HL-60/S4 treated with retinoic acid at 250 ng/mL for 4 days and 3 days (cell line): ENCODE measurements at regions not wholly inside any gene's neighbourhood (a gene's known extent, or its start where the extent isn't known, plus 50 kb on each side); places are given as distances from the start of the nearest gene placed in this dataset.

Experiments
- in situ Hi-C: fragments of 300-500 bp; cut with MboI; formaldehyde crosslinking; loops from 2 replicates; pipeline ENCODE4 v1.7.0; 2022; ENCODE audit warnings: low sequenced_read_pairs

DNA sequence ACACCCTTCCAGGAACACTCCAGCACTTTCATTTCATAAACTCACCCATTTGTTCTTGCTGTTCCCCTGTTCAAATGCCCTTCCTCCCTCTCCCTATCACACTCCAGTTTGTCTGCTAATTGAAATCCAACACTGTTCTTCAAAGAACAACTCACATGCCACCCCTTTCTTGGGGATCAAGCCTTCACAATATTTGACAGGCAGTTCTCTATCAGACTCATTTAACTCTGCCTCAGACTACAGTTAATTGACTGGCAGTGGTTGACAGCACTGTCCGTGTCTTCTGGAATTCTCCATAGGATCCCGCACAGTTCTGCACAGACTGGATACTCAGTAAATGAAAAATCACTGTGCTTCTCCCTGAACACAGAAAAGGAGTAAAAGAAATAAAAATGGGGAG is 87.8 kb downstream of the PMP22 start:
- in situ Hi-C loops = no loop called here

DNA sequence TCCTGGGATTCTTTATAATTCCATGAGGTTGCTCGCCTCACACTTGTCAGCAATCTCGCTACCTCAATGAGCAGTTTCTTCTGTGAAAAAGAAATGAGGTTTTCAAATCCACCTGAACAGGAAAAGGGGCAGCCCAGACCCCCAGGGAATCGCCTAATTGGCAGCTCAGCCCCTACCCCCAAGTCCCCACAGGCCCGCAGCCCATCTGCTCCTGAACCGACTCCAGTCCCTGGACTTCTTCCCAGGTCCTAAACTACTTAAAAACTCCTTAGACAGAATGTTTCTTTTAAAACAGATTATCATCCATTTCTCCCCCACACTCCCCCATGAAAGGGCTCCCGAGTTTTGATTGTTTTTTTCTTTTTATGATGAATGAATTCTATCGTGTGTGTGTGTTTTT is 89.8 kb downstream of the PMP22 start:
- in situ Hi-C loops = no loop called here

DNA sequence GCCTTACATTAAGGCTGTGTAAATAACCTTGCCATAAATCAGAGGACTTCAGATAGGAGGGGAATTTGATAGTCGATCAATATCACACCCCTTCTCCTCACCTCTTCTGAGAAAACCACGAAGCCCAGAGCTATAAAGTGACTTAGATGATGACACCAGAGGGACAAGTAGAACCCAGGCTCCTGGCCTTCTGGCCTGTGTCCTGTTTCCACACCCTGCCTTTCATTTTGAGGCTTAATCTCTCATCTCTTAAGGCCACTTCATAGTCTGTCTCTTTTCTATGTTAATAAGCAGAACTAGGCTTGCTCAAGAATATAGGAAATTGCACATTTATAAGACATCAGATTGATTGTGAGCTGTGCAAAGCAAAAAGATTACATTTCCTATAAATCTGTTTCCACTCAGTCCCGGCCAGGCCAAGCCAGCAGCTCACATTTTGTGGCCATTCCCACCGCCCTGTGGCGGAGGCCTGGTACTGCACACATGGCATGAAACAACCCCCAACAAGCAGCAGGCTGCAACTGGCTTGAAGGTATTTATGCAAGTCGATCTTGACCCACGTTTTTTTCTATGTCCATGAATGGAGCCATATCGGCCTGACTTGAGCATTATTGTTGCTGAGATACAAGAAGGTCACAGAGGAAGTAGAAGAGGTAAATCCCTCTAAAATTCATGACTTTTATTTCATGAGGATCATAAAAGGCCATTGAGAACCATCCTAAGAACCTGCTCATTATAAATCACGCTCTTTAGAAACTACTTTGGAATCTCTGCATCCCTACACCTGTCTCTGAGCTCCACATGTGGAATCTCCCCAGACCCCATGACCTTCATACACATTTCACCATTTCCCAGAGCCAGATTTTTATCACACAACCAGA is 93.7 kb downstream of the PMP22 start:
- in situ Hi-C loops = no loop called here

DNA sequence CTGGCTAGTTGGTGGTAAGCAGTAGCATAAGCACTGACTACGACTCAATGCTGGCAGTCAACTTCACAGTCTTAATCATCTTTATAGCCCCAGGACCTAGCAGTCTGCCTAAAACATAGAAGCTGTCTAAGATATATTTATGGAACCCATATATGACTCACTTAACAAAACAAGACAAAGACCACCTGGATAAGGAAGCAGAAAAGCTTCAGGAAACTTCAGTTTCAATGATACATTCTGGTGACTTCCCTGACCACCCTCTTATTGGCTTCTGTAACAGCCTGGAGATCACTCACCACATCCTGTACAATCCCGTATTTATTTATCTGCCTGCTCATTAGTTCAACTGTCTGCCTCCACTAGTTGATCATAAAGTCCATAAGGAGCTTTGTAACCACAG is 95.5 kb downstream of the PMP22 start:
- in situ Hi-C loops = no loop called here

DNA sequence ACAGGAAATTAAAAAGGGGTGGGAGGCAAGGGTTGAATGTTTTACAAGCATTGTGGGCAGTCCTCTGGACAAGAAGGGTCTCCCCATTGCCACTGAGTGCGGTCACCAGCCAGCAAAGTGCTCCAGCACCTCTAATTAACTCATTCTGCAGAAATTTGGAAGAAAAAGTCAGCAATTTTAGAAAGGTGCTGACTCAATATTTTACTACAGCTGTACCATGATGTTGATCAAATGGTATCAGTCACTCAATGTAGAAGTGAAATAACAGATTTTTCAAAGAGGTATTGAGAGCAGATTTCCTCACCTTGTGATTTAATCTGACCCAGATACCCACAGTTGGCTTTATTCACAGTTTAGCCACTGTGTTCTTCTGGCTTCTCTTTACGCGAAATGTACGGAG is 96.7 kb downstream of the PMP22 start:
- in situ Hi-C loops = no loop called here

DNA sequence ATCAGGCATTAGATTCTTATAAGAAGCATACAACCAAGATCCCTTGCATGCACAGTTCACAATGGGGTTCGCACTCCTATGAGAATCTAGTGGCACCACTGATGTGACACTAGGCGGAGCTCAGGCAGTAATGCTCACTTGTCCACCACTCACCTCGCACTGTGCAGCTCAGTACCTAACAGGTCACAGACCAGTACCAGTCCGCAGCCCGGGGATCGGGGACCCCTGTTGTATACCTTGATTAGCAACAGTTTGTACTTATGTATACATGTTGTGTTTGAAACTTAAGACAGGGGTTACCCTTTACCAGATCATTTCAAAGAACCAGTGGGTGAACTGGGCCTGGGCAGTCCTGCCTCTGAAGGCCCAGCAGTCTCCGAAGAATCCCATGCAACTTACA is 103.7 kb downstream of the PMP22 start:
- in situ Hi-C loops = no loop called here

DNA sequence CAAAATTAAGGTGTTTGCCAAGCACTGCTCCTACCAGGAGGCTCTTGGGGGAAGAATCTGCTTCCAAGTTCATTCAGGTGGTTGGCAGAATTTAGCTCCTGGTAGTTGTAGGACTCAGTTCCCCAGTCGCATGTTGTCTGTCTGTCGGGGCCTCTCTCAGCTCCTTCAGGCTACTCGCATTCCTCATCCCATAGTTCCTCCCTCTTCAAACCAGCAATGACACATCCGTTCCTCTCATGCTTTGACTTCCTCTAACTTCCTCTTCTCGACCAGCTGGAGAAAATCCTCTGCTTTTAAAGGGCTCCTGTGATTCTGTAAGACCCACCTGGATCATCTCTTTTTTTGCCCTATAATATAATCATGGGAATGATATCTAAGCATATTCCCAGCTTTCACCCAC is 108.1 kb downstream of the PMP22 start:
- in situ Hi-C loops = no loop called here

DNA sequence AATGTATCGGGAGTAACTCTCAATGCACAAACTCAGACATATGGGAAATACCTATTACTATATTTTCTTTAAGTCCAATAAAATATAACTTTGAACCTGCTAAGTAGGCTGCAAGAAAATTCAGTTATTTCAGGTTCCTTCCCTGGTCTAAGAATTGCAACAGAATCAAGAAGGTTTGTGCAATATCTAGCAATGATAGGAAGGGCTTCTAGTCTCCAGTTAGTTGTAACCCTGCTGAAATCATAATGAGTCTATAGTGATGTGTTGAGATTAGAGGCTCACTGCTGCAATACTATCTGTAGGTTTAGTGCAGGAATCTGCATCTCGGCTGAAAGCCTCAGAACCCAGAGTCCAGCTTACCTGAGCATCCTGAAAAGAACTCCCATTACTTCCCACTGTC is 110.5 kb downstream of the PMP22 start:
- in situ Hi-C loops = no loop called here

DNA sequence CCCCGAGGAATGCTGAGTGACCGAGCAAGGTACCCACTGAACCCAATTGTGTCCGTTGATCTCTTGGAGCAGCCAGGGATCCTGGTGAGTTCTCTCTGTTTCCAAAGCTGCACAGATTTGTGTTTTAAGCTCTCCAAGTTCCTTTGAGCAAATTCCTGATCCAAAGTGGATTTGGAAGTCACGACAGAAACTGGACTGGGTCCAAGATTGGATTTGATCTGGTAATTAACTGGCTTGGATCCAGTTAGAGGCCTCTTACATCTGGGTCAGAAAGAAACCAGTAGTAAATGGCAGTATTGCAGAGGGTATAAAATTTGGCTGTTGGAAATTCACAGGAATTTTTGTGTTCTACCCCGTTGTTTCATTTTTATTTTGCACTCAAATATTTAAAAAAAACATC is 119.5 kb downstream of the PMP22 start:
- in situ Hi-C loops = no loop called here

DNA sequence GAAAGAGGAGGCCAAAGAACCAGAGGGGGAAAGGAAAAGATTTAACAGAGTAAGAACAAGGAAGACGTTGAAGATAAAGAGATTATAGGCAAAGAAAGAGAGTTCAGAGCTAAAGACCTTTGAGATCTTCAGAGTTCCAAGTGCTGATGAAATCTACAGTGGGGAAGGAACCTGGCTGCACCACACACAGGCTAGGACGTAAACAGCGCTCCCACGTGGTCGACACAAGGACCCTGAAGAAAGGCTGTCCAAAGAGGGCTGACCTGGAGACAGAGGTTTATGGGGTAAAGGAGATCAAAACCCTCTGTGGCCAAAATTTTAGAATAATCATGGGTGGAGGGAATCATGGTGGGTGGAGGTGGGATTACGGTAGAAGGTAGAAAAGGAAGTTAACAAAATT is 121.6 kb downstream of the PMP22 start:
- in situ Hi-C loops = no loop called here

DNA sequence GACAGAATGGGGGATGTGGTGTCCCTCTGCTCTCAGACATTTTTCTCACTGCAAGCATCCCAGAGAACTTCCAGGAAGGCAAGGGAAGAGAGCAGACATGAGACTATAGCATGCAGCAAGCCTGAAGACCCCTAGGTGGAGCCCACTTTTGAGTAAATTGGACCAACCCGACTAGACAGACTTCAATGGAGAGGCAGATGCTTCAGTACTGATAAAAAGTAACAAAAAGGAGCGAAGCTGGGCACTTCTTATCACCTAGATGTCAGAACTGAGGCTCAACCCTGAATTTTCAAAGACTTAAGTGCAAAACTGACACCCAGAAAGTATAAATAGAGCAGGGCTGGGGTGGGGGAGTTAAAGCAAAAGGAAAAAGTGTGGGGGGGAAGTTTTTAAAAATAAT is 130.8 kb downstream of the PMP22 start:
- in situ Hi-C loops = no loop called here

DNA sequence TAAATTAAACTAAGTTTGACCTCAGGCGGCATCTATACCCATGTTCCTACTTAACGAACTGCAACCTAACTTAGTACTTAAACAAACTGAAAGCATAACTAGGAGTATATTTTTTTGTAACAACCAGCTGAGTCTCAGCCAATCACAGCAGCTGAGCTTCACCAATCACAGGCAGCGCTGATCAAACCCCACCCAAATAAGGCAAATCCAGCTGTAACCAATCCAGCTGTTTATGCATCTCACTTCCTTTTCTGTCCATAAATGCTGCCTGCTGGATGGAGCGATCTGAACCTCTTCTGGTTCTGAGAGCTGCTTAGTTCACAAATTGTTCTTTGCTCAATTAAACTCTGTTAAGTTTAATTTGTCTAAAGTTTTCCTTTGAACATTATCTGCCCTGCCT is 131.3 kb downstream of the PMP22 start:
- in situ Hi-C loops = no loop called here

DNA sequence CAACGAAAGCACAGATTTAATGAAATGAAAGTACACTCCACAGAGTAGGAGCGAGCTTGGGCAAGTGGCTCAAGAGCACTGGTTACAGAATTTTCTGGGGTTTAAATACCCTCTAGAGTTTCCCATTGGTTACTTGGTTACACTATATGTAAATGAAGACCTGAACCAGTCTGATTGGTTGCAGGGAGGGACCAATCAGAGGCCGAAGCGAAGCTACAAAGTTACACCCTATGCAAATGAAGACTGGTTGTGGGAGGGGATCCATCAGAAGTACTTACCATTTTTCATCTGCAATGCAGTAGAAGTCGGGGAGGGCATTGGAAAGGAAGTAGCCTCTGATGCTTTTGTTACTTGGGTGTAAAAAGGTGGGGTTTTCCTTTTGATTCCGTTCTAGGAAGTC is 132.0 kb downstream of the PMP22 start:
- in situ Hi-C loops = no loop called here

DNA sequence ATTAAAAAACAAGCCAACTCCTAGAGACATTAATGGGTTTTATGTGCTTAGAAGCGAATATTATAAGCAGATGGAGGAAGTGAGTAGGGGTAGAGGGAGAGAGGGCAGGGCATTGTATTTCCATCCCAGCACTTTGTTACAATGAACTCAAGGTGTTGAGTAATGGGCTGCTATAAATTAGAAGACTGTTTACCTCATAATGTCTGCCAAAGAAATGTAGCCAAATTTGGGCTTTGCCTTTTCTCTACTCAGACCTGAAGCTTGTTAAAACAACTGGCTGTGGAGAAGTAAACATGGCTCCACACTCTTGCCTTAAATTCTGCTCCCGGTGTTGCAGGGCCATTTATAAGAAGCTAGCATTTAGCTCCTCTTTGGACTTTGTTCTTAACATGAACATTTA is 134.7 kb downstream of the PMP22 start:
- in situ Hi-C loops = no loop called here

DNA sequence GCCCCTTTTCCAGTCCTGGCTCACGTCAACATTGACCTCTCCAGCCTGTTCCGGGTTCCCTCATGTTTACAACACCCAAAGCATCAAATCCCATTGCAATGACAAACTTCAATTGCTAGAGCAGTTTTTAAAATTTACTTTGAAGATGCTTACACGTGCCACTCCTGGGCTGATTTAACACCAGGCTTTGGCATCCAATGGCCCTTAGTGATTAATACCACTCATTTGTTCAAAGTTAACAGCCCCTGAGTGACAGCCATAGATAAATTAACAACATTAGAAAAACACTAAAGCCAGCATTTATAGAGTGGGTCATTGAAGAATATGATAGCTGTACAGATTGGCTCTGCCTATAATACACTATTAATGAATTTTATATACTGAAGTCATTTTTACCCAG is 135.1 kb downstream of the PMP22 start:
- in situ Hi-C loops = no loop called here

DNA sequence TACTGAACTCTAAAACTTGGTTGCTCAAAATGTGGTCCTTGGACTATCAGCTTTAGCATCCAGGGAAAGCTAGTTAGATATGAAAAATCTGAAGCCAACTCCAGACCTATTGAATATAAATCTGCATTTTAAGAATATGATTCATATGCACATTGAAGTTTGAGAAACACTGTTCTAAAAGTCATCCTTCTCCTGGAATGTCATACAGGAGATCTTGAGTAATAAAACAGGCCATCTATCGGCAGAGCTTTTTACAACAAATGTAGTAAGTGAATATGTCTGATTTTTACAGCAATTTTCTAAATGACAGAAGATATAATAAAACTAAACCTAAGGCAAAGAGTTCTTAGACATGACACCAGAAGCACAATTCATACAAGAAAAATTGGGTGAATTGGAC is 140.4 kb downstream of the PMP22 start:
- in situ Hi-C loops = no loop called here

DNA sequence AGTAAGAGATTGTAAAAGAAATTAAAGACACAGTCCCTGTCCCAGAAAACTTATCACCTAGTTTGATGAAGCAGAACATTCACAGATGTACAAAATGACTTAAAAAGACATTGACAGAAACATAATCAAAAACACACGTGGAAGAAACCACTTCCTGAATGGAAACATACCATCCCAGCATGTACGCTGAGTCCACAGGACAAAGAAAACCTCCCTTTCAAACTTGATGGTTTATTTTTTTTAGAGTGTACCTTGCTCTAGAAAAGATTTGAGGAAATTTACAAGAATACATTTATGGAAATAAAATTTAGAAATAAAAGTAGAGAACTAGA is 140.9 kb downstream of the PMP22 start:
- in situ Hi-C loops = no loop called here

DNA sequence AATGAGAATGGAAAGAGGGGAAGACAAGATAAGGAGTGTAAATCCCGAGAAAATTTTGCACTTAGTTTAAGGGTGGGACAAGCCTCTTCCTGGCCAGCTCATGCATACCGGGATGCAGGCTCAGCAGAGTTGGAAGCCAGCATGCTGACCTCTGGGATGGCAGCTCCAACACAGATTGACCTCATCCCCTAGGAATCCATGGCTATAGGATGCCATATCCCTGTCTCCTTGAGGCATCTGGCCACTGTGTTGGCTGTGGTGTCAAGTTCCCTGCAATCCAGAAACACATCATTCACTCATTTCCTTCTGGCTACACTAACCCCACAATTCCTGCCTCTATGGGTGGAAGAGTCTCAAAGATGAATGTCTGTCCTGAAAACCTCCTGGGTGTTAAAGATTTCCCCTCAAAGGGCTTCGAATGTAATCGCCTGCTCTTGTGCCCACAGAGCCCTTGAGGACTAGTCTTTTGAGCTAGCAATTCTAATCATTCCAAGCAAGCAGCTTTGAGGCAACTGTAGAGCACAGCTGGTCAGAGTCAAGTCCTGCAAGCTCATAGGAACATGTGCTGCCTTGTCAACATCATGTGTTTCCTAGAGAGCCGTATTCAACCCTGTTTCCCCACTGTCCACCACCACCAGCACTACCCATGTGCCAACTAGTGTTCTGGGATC is 141.4 kb downstream of the PMP22 start:
- in situ Hi-C loops = no loop called here

DNA sequence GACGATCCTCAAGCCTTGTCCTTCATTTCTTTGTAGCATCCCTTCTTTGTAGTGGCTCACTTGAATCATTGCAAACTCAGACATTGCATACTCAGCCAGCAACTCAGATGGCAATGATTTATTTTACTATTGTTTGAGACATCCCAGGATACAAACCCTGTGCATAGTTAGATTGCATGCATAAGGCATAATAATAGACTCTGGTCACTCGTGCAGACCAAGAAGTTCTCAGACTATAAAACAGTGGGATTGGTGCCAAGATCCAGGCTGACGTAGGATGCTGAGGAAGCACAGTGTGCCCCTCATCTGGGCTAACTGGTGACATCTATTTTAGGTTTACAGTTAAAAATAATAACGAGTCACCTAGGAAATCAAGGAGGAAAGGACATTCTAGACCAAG is 142.3 kb downstream of the PMP22 start:
- in situ Hi-C loops = no loop called here

DNA sequence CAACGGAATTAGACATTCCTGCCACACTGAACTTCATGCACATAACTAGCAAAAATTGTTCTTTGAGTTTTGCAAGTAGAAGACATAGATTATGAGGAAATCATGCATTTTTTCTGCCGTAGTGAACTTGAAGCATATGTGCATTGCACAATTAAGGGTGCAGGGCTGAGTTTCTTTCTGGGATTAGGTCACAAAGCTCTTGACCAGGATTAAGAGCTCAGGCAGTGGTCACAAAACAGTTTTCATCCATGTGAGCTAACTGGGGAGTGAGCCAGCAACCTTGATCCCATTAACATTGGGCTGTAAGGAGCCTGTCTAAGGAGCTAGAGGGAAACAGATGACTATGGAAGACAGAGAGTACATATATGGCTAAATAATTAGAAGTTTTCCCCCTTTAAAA is 143.7 kb downstream of the PMP22 start:
- in situ Hi-C loops = no loop called here

DNA sequence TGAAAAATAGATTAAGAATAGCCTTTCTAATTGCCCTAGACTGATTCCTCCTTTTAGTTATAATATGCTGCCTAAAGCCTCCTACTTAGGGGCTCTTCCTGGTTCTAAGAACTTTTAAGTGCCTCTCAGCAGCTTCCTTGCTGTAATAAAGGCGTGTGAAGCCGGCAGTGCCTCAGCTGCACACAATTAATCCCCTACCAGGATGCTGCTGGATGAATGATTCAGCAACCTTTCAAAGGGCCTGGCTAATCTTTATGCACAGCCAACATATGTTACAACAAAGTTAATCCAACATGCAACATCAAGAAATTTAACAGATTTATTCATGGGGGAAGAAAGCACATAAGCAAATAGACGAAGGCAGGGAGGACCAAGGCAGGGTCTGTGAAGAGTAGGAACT is 145.2 kb downstream of the PMP22 start:
- in situ Hi-C loops = no loop called here

DNA sequence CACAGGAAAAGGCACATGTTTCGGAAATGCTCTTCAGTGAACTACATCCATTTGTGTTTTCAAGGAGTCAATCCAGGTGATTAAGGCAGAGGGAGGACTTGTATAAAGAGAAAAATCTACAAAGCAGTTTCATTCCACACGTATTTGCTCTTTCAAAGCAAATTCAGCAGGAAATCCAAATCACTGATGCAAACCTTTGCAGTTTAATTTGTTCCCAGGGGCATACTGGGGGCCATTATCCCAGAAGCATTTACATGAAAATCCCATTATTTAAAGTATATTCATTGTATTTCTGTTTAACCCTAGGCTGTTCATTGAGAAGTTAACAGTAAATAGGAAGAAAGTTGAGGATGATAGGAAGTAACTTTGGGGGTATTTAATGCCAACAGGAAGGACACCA is 147.9 kb downstream of the PMP22 start:
- in situ Hi-C loops = no loop called here
